Thoracic aorta (tissue), 2 donors: ENCODE measurements at regions not wholly inside any gene's neighbourhood (a gene's known extent, or its start where the extent isn't known, plus 50 kb on each side); places are given as distances from the start of the nearest gene placed in this dataset.

ENCODE experiments used
- ATAC-seq: fragments of 150-250 bp; one replicate; pipeline ENCODE4 v1.8.0; 2017; ENCODE audit warnings: low read depth; ENCODE audit not compliant: insufficient number of reproducible peaks, low FRiP score
- DNase-seq: peaks from one replicate; pipeline ENCODE4 v3.0.0-alpha.2; 2020; ENCODE audit warnings: low spot score
- H3K27ac ChIP-seq, 2 donors: fragments of 200-600 bp; sonication (generic); 1 replicate in 1 of 2; 2 replicates in 1 of 2; pipeline ENCODE4 v1.5.1; 2016; ENCODE audit warnings: mild to moderate bottlenecking in 2 of 2, moderate library complexity in 2 of 2
- H3K27me3 ChIP-seq: fragments of 200-600 bp; sonication (generic); replicated peaks from 2 replicates; pipeline ENCODE4 v1.6.0; 2016; ENCODE audit warnings: mild to moderate bottlenecking; ENCODE audit not compliant: insufficient read depth
- H3K36me3 ChIP-seq: fragments of 200-600 bp; sonication (generic); one replicate; pipeline ENCODE4 v1.5.1; 2016
- H3K4me1 ChIP-seq, 2 donors: fragments of 200-600 bp; sonication (generic); 1 replicate in 1 of 2; 2 replicates in 1 of 2; pipeline versions ENCODE4 v1.5.1 to v1.6.0; 2016; ENCODE audit warnings: low read depth in 2 of 2, mild to moderate bottlenecking in 1 of 2; ENCODE audit not compliant: control insufficient read depth in 1 of 2
- H3K4me3 ChIP-seq: fragments of 200-600 bp; sonication (generic); 2 replicates; pipeline ENCODE4 v1.5.1; 2016; ENCODE audit warnings: mild to moderate bottlenecking
- H3K9me3 ChIP-seq: fragments of 200-600 bp; sonication (generic); 2 replicates; pipeline ENCODE4 v1.5.1; 2016
- CTCF ChIP-seq: fragments of 200-600 bp; sonication (generic); IDR thresholded peaks from one replicate; pipeline ENCODE4 v1.5.1; 2019; ENCODE audit warnings: antibody characterized with exemption

DNA sequence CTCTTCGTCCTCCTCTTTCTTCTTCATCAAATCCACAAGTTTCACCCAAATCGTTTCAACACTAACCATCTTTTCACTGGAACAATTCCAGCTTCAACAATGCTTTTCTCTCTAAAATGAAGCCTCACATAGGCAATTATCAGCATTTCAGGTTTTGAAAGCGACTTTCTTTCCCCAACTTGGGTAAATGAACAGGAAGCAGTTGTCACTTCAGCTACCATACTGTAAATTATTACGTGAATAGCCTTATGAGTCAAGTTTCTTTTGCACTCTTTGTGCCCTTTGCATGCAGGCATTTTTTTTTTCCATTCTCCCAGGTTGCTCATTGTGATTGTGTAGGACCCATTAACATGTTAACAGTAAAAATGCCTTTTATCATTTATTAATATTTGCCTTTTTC lies 121.7 kb upstream of the BTBD3 start:
- DNase-seq: no peak
- ATAC-seq: no peak
- Histone ChIP-seq H3K4me3 (no peak overlapping the region), H3K27me3 (no peaks in the 10 kb centered on the region), H3K36me3 (no peaks in the 10 kb centered on the region), H3K9me3 (no peaks in the 10 kb centered on the region), H3K4me1 (no peaks in the 10 kb centered on the region), H3K27ac (no peak overlapping the region)
- no peak for TF ChIP-seq CTCF

DNA sequence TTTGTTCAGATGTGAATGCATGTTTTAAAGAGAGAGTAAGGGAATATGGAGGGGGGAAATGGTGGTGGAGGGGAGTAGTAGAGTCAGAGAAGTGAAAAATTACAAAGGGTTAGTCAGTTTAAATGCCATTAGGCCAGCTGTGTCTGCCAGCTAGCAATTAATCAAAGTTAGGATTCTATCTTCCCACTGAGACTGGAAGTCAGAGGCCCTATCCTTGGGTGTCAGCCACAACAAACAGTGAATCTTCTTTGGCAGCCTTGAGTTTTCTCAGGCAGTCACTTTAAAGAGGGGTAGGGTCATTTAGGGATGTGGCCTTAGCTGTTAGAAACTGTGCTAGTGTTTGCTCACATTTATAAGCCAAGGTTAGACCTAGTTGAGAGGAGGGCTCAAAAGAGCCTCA lies 120.5 kb upstream of the BTBD3 start:
- Histone ChIP-seq H3K36me3 (no peaks in the 10 kb centered on the region), H3K27me3 (no peaks in the 10 kb centered on the region), H3K4me1 (no peaks in the 10 kb centered on the region), H3K9me3 (no peaks in the 10 kb centered on the region), H3K4me3 (no peak overlapping the region), H3K27ac (no peak overlapping the region)
- DNase-seq (no peak), ATAC-seq (no peak)
- TF ChIP-seq CTCF: no peak

- no peak for DNase-seq
- no peak for TF ChIP-seq CTCF
- no peak overlapping the region for H3K4me3 ChIP-seq
These were observed 118.4 kb upstream of the BTBD3 start for GRCh38 chr20:11799281-11799684.

GRCh38 chr20:11807054-11808048 lies 110.3 kb upstream of the BTBD3 start:
- Histone ChIP-seq H3K9me3 (no peaks in the 10 kb centered on the region), H3K27me3 (no peaks in the 10 kb centered on the region), H3K36me3 (no peaks in the 10 kb centered on the region), H3K27ac (no peak overlapping the region), H3K4me3 (no peak overlapping the region), H3K4me1 (peaks cover 0 to 10% of the 10 kb centered on the region in 2 donors)
- ATAC-seq (no peak), DNase-seq (no peak)
- TF ChIP-seq CTCF: no peak

More at GRCh38 chr20:11799281-11799684, 118.4 kb upstream of the BTBD3 start:
- no peak overlapping the region for H3K27ac ChIP-seq
- no peak for ATAC-seq
- no peaks in the 10 kb centered on the region for H3K36me3 ChIP-seq
- H3K27me3 ChIP-seq: no peaks in the 10 kb centered on the region
- no peaks in the 10 kb centered on the region for H3K4me1 ChIP-seq
- no peaks in the 10 kb centered on the region for H3K9me3 ChIP-seq

GRCh38 chr20:11808841-11809240 lies 108.9 kb upstream of the BTBD3 start:
- no peak overlapping the region for H3K4me3 ChIP-seq
- DNase-seq: no peak
- no peak for ATAC-seq
- H3K36me3 ChIP-seq: no peaks in the 10 kb centered on the region
- H3K27me3 ChIP-seq: no peaks in the 10 kb centered on the region
- TF ChIP-seq CTCF: no peak
- no peak overlapping the region for H3K27ac ChIP-seq
- peaks cover 0 to 10% of the 10 kb centered on the region in 2 donors for H3K4me1 ChIP-seq
- no peaks in the 10 kb centered on the region for H3K9me3 ChIP-seq
